ENCODE measurements at regions not wholly inside any gene's neighbourhood (a gene's known extent, or its start where the extent isn't known, plus 50 kb on each side); places are given as distances from the start of the nearest gene placed in this dataset.

- TF ChIP-seq CTCF (IDR thresholded peaks at IDR 0.05; ENCODE audit: low read length) (no peak), EZH2 (IDR thresholded peaks at IDR 0.05; ENCODE audit: borderline replicate concordance, low read length) (no peak)
Measured at GRCh38 chr22:22773979-22774604, 113.5 kb upstream of the IGLL5 start.

Data from OCI-LY1 (cell line).